H9 (cell line): ENCODE measurements at regions not wholly inside any gene's neighbourhood (a gene's known extent, or its start where the extent isn't known, plus 50 kb on each side); places are given as distances from the start of the nearest gene placed in this dataset.

Experiments used
- DNase-seq: peaks from one replicate; pipeline ENCODE4 v3.0.0-alpha.2; 2017
- H2AFZ ChIP-seq: one replicate; pipeline ENCODE4 v1.6.1; 2013; ENCODE audit warnings: mild to moderate bottlenecking, low read length, control low read depth, moderate library complexity
- H2AK5ac ChIP-seq: 2 replicates; pipeline ENCODE4 v1.6.1; 2013; ENCODE audit warnings: low read length, control low read depth, mixed read lengths; ENCODE audit not compliant: insufficient read length
- H2BK120ac ChIP-seq: one replicate; pipeline ENCODE4 v1.6.1; 2013; ENCODE audit warnings: low read depth, mild to moderate bottlenecking, low read length, control low read depth, inconsistent platforms; ENCODE audit not compliant: poor library complexity, severe bottlenecking
- H2BK12ac ChIP-seq: 2 replicates; pipeline ENCODE4 v1.6.1; 2013; ENCODE audit warnings: low read length, control low read depth, mixed read lengths, low read depth; ENCODE audit not compliant: insufficient read length
- H2BK15ac ChIP-seq: 2 replicates; pipeline ENCODE4 v1.6.1; 2013; ENCODE audit warnings: low read depth, low read length, control low read depth
- H2BK20ac ChIP-seq: one replicate; pipeline ENCODE4 v1.6.1; 2013; ENCODE audit warnings: low read depth, mild to moderate bottlenecking, low read length, control low read depth, inconsistent platforms; ENCODE audit not compliant: poor library complexity, severe bottlenecking
- H2BK5ac ChIP-seq: 2 replicates; pipeline ENCODE4 v1.6.1; 2013; ENCODE audit warnings: low read length, control low read depth, mixed read lengths; ENCODE audit not compliant: insufficient read length
- H3K14ac ChIP-seq: 2 replicates; pipeline ENCODE4 v1.6.1; 2013; ENCODE audit warnings: low read length, control low read depth; ENCODE audit not compliant: insufficient read depth
- H3K18ac ChIP-seq: 2 replicates; pipeline ENCODE4 v1.6.1; 2013; ENCODE audit warnings: low read depth, mild to moderate bottlenecking, mixed read lengths, low read length, control low read depth; ENCODE audit not compliant: insufficient read length
- H3K23ac ChIP-seq: 2 replicates; pipeline ENCODE4 v1.6.1; 2013; ENCODE audit warnings: low read length, control low read depth, mixed read lengths, low read depth; ENCODE audit not compliant: insufficient read length
- H3K23me2 ChIP-seq: 2 replicates; pipeline ENCODE4 v1.6.1; 2013; ENCODE audit warnings: low read depth, mild to moderate bottlenecking, mixed read lengths, low read length, control low read depth; ENCODE audit not compliant: insufficient read length, poor library complexity, severe bottlenecking
- H3K27ac ChIP-seq: 2 replicates; pipeline ENCODE4 v1.5.1; 2013; ENCODE audit warnings: low read length, control low read depth, mixed read lengths, low read depth; ENCODE audit not compliant: insufficient read length
- H3K27me3 ChIP-seq: 2 replicates; pipeline ENCODE4 v1.6.1; 2013; ENCODE audit warnings: low read length, control low read depth, inconsistent platforms; ENCODE audit not compliant: insufficient read depth
- H3K4ac ChIP-seq: 2 replicates; pipeline ENCODE4 v1.6.1; 2013; ENCODE audit warnings: low read depth, mild to moderate bottlenecking, control low read depth, inconsistent platforms, low read length, moderate library complexity
- H3K4me1 ChIP-seq: 2 replicates; pipeline ENCODE4 v1.6.1; 2013; ENCODE audit warnings: low read length, control low read depth, inconsistent platforms; ENCODE audit not compliant: insufficient read depth
- H3K4me2 ChIP-seq: 2 replicates; pipeline ENCODE4 v1.6.1; 2013; ENCODE audit warnings: low read length, control low read depth, mixed read lengths; ENCODE audit not compliant: insufficient read length, insufficient read depth
- H3K56ac ChIP-seq: 2 replicates; pipeline ENCODE4 v1.6.1; 2013; ENCODE audit warnings: low read depth, mild to moderate bottlenecking, mixed read lengths, low read length, control low read depth; ENCODE audit not compliant: insufficient read length
- H3K79me1 ChIP-seq: 2 replicates; pipeline ENCODE4 v1.6.1; 2013; ENCODE audit warnings: low read depth, mild to moderate bottlenecking, moderate library complexity, low read length, control low read depth, inconsistent platforms; ENCODE audit not compliant: insufficient read depth, poor library complexity, severe bottlenecking
- H3K79me2 ChIP-seq: 2 replicates; pipeline ENCODE4 v1.6.1; 2013; ENCODE audit warnings: low read length, control low read depth, inconsistent platforms; ENCODE audit not compliant: insufficient read depth
- H3K9ac ChIP-seq: 2 replicates; pipeline ENCODE4 v1.6.1; 2013; ENCODE audit warnings: low read length, control low read depth, mixed read lengths; ENCODE audit not compliant: insufficient read length; ENCODE audit errors: extremely low read depth
- H3K9me3 ChIP-seq: one replicate; pipeline ENCODE4 v1.6.1; 2013; ENCODE audit warnings: low read depth, low read length, inconsistent platforms; ENCODE audit not compliant: control insufficient read depth
- H3T11ph ChIP-seq: one replicate; pipeline ENCODE4 v1.6.1; 2013; ENCODE audit warnings: mild to moderate bottlenecking, low read length, control low read depth, inconsistent platforms
- H4K20me1 ChIP-seq: one replicate; pipeline ENCODE4 v1.6.1; 2013; ENCODE audit not compliant: control insufficient read depth, insufficient read length, insufficient read depth
- H4K5ac ChIP-seq: 2 replicates; pipeline ENCODE4 v1.6.1; 2013; ENCODE audit warnings: low read depth, mild to moderate bottlenecking, mixed read lengths, low read length, control low read depth; ENCODE audit not compliant: insufficient read length
- H4K8ac ChIP-seq: replicated peaks from 2 replicates; pipeline ENCODE4 v1.6.1; 2013; ENCODE audit warnings: low read length, control low read depth, mixed read lengths, low read depth; ENCODE audit not compliant: insufficient read length
- H4K91ac ChIP-seq: 2 replicates; pipeline ENCODE4 v1.6.1; 2013; ENCODE audit warnings: low read depth, mild to moderate bottlenecking, moderate library complexity, mixed read lengths, low read length, control low read depth; ENCODE audit not compliant: insufficient read length
- H3K27ac Mint-ChIP-seq, 3 experiments: 2 replicates in 2 of 3; 3 replicates in 1 of 3; pipeline ENCODE4 v1.8.0; 2020 to 2021; ENCODE audit warnings: mixed read lengths in 3 of 3, mild to moderate bottlenecking in 1 of 3, moderate library complexity in 1 of 3
- H3K27me3 Mint-ChIP-seq: 2 replicates; pipeline ENCODE4 v1.8.0; 2021; ENCODE audit warnings: low read depth, mild to moderate bottlenecking, moderate library complexity, mixed read lengths
- H3K36me3 Mint-ChIP-seq, 3 experiments: 2 replicates in 2 of 3; 3 replicates in 1 of 3; pipeline ENCODE4 v1.8.0; 2020 to 2021; ENCODE audit warnings: low read depth in 3 of 3, mixed read lengths in 3 of 3; ENCODE audit not compliant: insufficient read depth in 1 of 3
- H3K4me1 Mint-ChIP-seq, 2 experiments: 2 replicates each; pipeline ENCODE4 v1.8.0; 2020; ENCODE audit warnings: mixed read lengths in 2 of 2
- H3K4me3 Mint-ChIP-seq, 2 experiments: 2 replicates in 1 of 2; 3 replicates in 1 of 2; pipeline ENCODE4 v1.8.0; 2020 to 2021; ENCODE audit warnings: mild to moderate bottlenecking in 2 of 2, mixed read lengths in 2 of 2, moderate library complexity in 1 of 2
- H3K9me3 Mint-ChIP-seq, 2 experiments: 2 replicates in 1 of 2; 3 replicates in 1 of 2; pipeline ENCODE4 v1.8.0; 2020; ENCODE audit warnings: mild to moderate bottlenecking in 2 of 2, mixed read lengths in 2 of 2, moderate library complexity in 1 of 2
- CTCF ChIP-seq: fragments of 200-600 bp; sonication (generic); conservative IDR thresholded peaks from 3 replicates; pipeline ENCODE4 v1.8.0; 2021; ENCODE audit warnings: antibody characterized with exemption, mild to moderate bottlenecking
- WGBS: extraction: QIAGEN DNeasy Blood & Tissue Kit; methylation state at CpG from one replicate; pipeline ENCODE4 v1.1.7; 2013; ENCODE audit warnings: missing lambda C conversion rate, low lambda C conversion rate, mixed read lengths; ENCODE audit not compliant: insufficient read length; ENCODE audit errors: extremely low coverage; 5-methylcytosine and 5-hydroxymethylcytosine counted together

- H2BK15ac ChIP-seq = no peak overlapping the region
- H3K27ac ChIP-seq = no peak overlapping the region
- Mint-ChIP-seq H3K36me3 (no peaks in the 10 kb centered on the region; a peak in 1 of 7 replicates), H3K9me3 (no peaks in the 10 kb centered on the region), H3K27me3 (no peaks in the 10 kb centered on the region), H3K4me1 (no peaks in the 10 kb centered on the region), H3K27ac (peak overlapping the region in 1 of 3 experiments; percentile 39; a peak in 1 of 7 replicates), H3K4me3 (no peak overlapping the region)
- H3K23me2 ChIP-seq = no peaks in the 10 kb centered on the region
- no peak overlapping the region for H4K91ac ChIP-seq
- no peak overlapping the region for H2AK5ac ChIP-seq
- H3K23ac ChIP-seq = no peak overlapping the region
- no peak overlapping the region for H4K5ac ChIP-seq
- no peak overlapping the region for H2BK5ac ChIP-seq
- H3K9me3 ChIP-seq = no peaks in the 10 kb centered on the region
- H3K14ac ChIP-seq = no peak overlapping the region
- H3T11ph ChIP-seq = no peak overlapping the region
- no peak overlapping the region for H2BK20ac ChIP-seq
- no peak overlapping the region for H4K8ac ChIP-seq
- H3K4me1 ChIP-seq = no peaks in the 10 kb centered on the region
- no CpG with 5 or more reads among the region's 7 CpGs for WGBS
- H4K20me1 ChIP-seq = peaks cover under 1% of the 10 kb centered on the region
- no peak overlapping the region for H3K18ac ChIP-seq
- H3K4me2 ChIP-seq = no peak overlapping the region
- H2BK120ac ChIP-seq = no peak overlapping the region
- no peak overlapping the region for H2AFZ ChIP-seq
- DNase-seq = no peak
- H3K9ac ChIP-seq = no peak overlapping the region
- no peaks in the 10 kb centered on the region for H3K27me3 ChIP-seq
- no peaks in the 10 kb centered on the region for H3K79me2 ChIP-seq
- no peaks in the 10 kb centered on the region for H3K79me1 ChIP-seq
- TF ChIP-seq CTCF = no peak
- no peak overlapping the region for H2BK12ac ChIP-seq
- H3K4ac ChIP-seq = no peak overlapping the region
- H3K56ac ChIP-seq = no peak overlapping the region
Measured at GRCh38 chr22:48586799-48587185, 1240.9 kb downstream of the BRD1 start.
